Panc1 (cell line): ENCODE measurements at regions not wholly inside any gene's neighbourhood (a gene's known extent, or its start where the extent isn't known, plus 50 kb on each side); places are given as distances from the start of the nearest gene placed in this dataset.

Experiments
- CTCF ChIP-seq: fragments of 450-650 bp; IDR thresholded peaks from 2 replicates; pipeline ENCODE4 v1.5.1; 2017; ENCODE audit warnings: mild to moderate bottlenecking
- POLR2AphosphoS5 ChIP-seq: IDR thresholded peaks from 2 replicates; pipeline ENCODE4 v1.6.1; 2012; ENCODE audit warnings: mild to moderate bottlenecking, low read depth, low read length, moderate library complexity
- SIN3A ChIP-seq: IDR thresholded peaks from 2 replicates; pipeline ENCODE4 v1.6.1; 2012; ENCODE audit warnings: low read depth, mild to moderate bottlenecking, low read length, moderate library complexity, borderline replicate concordance; ENCODE audit not compliant: insufficient read depth

- TF ChIP-seq POLR2AphosphoS5, result no peak
- TF ChIP-seq SIN3A, result no peak
- no peak for TF ChIP-seq CTCF
These were observed 50.7 kb upstream of the SERP2 start for GRCh38 chr13:44322928-44323327.
